GM03348 (cell line): ENCODE measurements at regions not wholly inside any gene's neighbourhood (a gene's known extent, or its start where the extent isn't known, plus 50 kb on each side); places are given as distances from the start of the nearest gene placed in this dataset.
"Not testable (repeated sequence)": the region's sequence is repeated elsewhere in the genome, so short reads cannot be mapped to it uniquely, and the experiment has no call there.

ENCODE experiments used
- DNase-seq: peaks from one replicate; pipeline ENCODE4 v3.0.0; 2012; ENCODE audit warnings: low spot score

DNA sequence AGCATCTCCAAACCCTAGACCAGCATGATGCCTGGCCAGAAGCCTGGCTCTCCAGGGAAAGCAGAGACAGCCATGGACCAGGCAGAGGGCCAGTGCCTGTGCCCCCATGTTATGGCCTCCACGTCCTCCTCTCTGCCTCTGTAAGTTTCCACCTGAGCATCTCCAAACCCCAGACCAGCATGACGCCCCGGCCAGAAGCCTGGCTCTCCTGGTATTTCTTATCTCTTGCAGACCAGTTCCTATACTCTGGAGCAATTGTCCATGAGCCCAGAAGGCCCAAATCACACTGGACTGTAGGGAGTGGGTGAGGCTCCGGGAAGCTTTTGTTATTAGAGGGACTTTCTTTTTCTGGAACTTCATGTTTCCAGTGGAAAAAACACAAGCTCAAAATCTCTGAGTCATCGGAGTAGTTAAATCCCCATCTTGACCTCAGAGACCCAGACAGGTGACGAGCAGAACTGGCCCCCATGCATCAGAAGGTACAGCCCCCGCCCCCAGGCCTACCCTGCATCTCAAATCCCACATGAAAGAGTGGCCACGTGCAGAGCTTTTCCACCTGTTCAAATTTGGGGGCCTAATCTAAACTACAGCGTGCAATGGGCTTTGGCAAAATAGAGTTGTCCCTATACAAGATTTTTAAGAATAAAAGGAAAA, 110.2 kb upstream of the FOXQ1 start:
- DNase-seq: no peak

- peak; percentile 78 for DNase-seq
Observed at GRCh38 chr6:1200409-1201101, 111.3 kb upstream of the FOXQ1 start.

GRCh38 chr6:1200081-1200408, 111.9 kb upstream of the FOXQ1 start:
- no peak for DNase-seq

GRCh38 chr6:1197309-1197708, 114.6 kb upstream of the FOXQ1 start:
- DNase-seq: no peak

DNA sequence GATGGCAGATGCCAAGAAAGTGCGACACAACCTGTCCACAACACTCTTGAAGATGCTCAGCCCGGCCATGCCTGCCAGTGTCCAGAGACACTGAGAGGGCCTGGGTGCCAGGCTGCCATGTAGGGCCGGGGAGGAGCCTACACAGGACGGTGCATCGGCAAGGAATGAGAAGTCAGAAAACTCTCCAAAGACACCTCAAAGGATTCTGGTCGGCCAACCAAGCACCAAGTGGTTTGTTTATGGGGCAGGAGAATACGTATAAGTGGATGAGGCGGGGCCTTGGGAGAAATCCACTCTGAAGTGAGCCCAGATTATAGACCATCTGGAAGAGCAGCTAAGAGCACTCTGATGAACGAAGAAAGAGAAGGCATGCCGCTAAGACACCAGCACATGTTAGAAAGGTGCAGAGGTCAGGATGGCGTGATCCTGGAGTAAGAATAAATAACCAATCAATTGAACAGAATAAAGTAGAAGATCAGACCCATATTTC, 120.7 kb upstream of the FOXQ1 start:
- no peak for DNase-seq

DNA sequence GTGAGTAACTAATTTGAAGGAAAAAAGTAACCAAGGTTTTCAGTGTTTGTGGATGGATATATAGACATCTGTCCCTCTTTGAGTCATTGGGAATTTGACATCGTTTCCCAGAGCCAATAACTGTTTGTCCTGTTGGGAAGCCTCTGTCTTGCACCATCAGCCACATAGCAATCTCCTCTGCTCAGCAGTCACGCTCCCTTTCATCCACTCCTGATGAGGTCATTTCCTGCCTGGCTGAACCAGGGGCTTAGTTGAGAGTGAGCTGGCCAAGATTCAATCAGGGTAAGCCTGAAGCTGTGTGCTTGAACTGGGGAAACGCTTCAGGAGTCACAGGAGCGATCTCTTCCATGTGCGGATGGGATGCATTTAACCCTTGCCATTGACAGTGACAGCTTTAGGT, 121.5 kb upstream of the FOXQ1 start:
- DNase-seq: peak; percentile 86

GRCh38 chr6:1188199-1188598, 123.7 kb upstream of the FOXQ1 start:
- no peak for DNase-seq

DNA sequence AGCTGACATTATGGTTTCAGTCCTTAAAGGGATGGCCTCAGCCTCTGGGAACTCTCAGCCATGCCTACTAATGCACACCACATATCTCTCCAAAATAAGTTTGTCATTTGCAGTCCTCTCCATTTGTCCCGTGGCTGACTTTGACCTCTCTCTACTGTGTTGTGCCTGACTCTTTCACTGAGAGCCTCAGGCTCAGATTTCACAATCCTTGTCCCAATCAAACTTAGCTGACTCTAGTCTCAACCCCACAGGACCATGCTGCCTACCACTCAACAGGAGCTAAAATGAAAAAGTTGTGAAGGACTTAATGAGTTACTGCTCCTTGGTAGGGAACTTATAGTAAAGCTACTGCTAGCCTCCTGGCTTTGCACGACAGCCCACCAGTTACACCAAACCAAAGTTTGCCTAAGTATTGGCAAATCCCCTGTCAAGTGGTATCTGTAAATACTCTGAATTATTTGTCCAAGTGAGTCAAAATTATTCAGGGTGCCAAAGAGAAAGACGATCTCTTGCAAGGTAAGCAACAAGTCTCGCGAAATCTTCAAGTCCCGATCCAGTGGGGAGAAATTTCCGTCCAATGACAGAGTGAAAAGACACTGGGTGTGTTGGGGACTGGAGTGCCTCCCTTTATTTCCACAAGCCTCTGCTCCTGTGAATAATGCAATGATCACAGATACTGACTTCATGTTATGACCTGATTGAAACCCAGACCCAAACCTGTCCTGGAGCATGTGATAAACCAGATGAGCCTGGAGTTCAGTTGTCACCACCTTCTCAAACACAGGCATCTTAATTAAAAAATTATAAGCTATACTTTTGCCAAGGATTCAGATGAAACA, 124.4 kb upstream of the FOXQ1 start:
- no peak for DNase-seq

- no peak for DNase-seq
Observed at GRCh38 chr6:1184318-1184717, 127.6 kb upstream of the FOXQ1 start.

GRCh38 chr6:1182722-1183521, 129.0 kb upstream of the FOXQ1 start:
- DNase-seq: no peak

GRCh38 chr6:1181939-1182605, 129.8 kb upstream of the FOXQ1 start:
- DNase-seq: no peak

- no peak for DNase-seq
Observed at GRCh38 chr6:1179571-1180459, 132.1 kb upstream of the FOXQ1 start.

DNA sequence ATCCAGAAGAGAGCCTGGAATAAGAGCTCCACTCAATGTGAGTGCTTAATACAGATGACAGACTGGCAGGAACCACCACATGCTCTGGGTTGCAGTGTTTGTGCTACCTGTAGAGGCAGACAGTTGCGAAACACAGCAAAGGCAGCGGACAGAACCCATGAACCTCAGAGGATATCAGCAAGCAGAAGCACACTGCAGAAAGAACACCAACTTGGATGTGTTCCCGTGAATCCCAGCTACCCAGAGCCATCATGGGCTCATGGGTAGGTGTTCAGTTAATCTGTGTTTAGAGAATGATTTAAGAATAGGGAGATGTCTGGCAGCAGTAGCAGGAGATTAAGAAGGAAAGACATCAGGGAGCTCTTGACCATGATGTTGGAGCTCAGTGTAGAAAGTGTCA, 133.3 kb upstream of the FOXQ1 start:
- DNase-seq: no peak

- DNase-seq: no peak
Observed at GRCh38 chr6:1176567-1176966, 135.3 kb upstream of the FOXQ1 start.

GRCh38 chr6:1175877-1176276, 136.0 kb upstream of the FOXQ1 start:
- no peak for DNase-seq

DNA sequence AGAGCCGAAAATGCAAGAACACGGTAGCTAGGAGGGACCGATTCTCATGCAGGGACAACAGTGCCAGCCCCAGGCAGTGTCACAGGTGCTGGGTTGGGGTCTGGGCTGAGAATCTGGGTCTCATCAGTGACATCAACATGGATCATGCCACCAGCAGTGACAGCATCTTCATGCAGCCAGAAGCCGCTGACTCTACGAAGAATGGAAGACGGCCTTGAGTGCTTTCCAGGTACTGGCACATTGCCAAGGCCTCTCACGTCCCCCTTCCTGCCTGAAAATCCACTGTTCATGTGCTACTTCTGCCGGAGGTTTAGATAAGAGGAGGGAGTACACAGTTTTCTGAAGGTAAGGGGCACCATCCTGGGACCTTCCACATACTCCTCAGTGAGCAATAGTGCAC, 141.1 kb upstream of the FOXQ1 start:
- DNase-seq: no peak

GRCh38 chr6:1164600-1164999, 147.3 kb upstream of the FOXQ1 start:
- DNase-seq: no peak

DNA sequence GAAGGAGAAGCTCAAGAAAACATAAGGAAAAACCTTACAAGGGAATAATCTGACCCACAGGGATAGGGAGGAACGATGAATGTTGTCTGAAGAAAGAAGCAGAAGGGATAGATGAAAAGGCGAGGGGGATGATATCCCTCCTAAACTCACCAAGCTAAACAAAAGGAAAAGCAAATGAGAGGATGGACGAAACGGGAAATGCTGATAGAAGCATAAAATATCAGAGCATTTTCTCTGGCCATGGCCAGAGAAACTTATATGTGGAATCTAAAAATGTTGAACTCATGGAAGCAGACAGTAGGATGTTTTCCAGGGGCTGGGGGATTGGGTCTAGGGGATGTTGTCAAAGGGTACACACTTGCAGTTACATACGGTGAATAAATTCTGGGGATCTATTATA, 148.4 kb upstream of the FOXQ1 start:
- DNase-seq: no peak

GRCh38 chr6:1162367-1163275, 149.3 kb upstream of the FOXQ1 start:
- no peak for DNase-seq

GRCh38 chr6:1156411-1156810, 155.5 kb upstream of the FOXQ1 start:
- DNase-seq: not testable (repeated sequence)
